Chondrocyte (in vitro differentiated cells): ENCODE measurements at regions not wholly inside any gene's neighbourhood (a gene's known extent, or its start where the extent isn't known, plus 50 kb on each side); places are given as distances from the start of the nearest gene placed in this dataset.

Experiments used
- DNase-seq: peaks from one replicate; pipeline ENCODE4 v3.0.0; 2021; ENCODE audit warnings: mixed read lengths, low spot score
- H3K27ac Mint-ChIP-seq: one replicate; pipeline ENCODE4 v1.8.0; 2021; ENCODE audit warnings: mild to moderate bottlenecking, moderate library complexity, mixed read lengths; ENCODE audit not compliant: unreplicated experiment
- H3K27me3 Mint-ChIP-seq: 2 replicates; pipeline ENCODE4 v1.8.0; 2021; ENCODE audit warnings: low read depth, mixed read lengths
- H3K36me3 Mint-ChIP-seq: 2 replicates; pipeline ENCODE4 v1.8.0; 2021; ENCODE audit warnings: low read depth, mixed read lengths
- H3K4me1 Mint-ChIP-seq: 2 replicates; pipeline ENCODE4 v1.8.0; 2021; ENCODE audit warnings: low read depth, mild to moderate bottlenecking, mixed read lengths
- H3K4me3 Mint-ChIP-seq: one replicate; pipeline ENCODE4 v1.8.0; 2021; ENCODE audit warnings: mild to moderate bottlenecking, moderate library complexity, mixed read lengths; ENCODE audit not compliant: unreplicated experiment
- H3K9me3 Mint-ChIP-seq: 2 replicates; pipeline ENCODE4 v1.8.0; 2021; ENCODE audit warnings: low read depth, mixed read lengths
- TF ChIP-seq, protein P1 (sequence below): fragments of 200-600 bp; sonication (generic); IDR thresholded peaks from 2 replicates; pipeline ENCODE4 v1.5.0; 2021; ENCODE audit warnings: antibody characterized with exemption, mild to moderate bottlenecking, moderate library complexity

DNA sequence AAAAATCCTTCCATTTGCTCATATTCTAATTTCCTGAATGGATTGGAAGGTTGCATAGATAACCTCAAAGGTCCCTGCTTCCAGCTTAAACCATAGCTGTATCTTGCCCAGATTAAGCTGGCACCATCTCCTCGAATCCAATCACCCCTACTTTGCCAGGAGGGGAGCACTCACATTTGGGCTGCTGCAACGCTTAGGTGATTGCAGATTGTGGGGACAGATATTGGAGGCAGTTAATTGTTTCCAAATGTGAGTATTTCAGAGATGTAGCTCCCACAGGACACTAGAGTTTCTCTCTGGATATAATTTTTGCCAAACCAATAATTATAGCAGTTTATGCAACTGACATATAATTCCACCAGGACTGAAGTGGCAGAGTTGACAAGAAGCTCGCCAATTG is 53.5 kb upstream of the ACSL1 start:
- H3K4me1 Mint-ChIP-seq: no peaks in the 10 kb centered on the region
- H3K4me3 Mint-ChIP-seq: no peak overlapping the region
- no peaks in the 10 kb centered on the region for H3K36me3 Mint-ChIP-seq
- peaks cover 3% of the 10 kb centered on the region for H3K27me3 Mint-ChIP-seq
- H3K9me3 Mint-ChIP-seq: no peaks in the 10 kb centered on the region
- no peak for DNase-seq
- TF ChIP-seq, protein P1, sequence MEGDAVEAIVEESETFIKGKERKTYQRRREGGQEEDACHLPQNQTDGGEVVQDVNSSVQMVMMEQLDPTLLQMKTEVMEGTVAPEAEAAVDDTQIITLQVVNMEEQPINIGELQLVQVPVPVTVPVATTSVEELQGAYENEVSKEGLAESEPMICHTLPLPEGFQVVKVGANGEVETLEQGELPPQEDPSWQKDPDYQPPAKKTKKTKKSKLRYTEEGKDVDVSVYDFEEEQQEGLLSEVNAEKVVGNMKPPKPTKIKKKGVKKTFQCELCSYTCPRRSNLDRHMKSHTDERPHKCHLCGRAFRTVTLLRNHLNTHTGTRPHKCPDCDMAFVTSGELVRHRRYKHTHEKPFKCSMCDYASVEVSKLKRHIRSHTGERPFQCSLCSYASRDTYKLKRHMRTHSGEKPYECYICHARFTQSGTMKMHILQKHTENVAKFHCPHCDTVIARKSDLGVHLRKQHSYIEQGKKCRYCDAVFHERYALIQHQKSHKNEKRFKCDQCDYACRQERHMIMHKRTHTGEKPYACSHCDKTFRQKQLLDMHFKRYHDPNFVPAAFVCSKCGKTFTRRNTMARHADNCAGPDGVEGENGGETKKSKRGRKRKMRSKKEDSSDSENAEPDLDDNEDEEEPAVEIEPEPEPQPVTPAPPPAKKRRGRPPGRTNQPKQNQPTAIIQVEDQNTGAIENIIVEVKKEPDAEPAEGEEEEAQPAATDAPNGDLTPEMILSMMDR: no peak
- no peak overlapping the region for H3K27ac Mint-ChIP-seq

DNA sequence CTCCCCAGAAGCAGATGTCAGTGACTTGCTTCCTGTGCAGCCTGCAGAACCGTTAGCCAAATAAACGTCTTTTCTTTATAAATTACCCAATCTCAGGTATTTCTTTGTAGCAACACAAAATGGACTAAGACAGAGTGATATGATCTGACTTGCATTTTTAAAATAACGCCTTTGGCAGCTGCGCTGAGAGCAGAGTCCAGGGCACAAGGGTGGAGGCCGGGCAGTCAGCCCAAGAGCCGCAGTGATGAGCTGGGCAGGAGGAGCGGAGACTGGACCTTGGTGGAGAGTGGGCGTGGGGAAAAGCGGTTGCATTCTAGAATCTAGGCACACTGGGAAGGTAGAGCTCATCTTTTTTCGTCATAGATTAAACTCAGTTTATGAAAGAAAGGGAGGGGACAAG is 56.5 kb upstream of the ACSL1 start:
- Mint-ChIP-seq H3K27me3 (no peaks in the 10 kb centered on the region), H3K4me1 (no peaks in the 10 kb centered on the region)
- TF ChIP-seq, protein P1: no peak

GRCh38 chr4:184883024-184883423 is 57.3 kb upstream of the ACSL1 start:
- Mint-ChIP-seq H3K27ac (no peak overlapping the region), H3K4me3 (no peak overlapping the region), H3K36me3 (no peaks in the 10 kb centered on the region), H3K9me3 (no peaks in the 10 kb centered on the region), H3K4me1 (no peaks in the 10 kb centered on the region), H3K27me3 (no peaks in the 10 kb centered on the region)
- TF ChIP-seq, protein P1: no peak
- no peak for DNase-seq

More for the DNA sequence above, 56.5 kb upstream of the ACSL1 start:
- no peaks in the 10 kb centered on the region for H3K9me3 Mint-ChIP-seq
- no peak for DNase-seq
- no peak overlapping the region for H3K27ac Mint-ChIP-seq
- no peak overlapping the region for H3K4me3 Mint-ChIP-seq
- no peaks in the 10 kb centered on the region for H3K36me3 Mint-ChIP-seq

DNA sequence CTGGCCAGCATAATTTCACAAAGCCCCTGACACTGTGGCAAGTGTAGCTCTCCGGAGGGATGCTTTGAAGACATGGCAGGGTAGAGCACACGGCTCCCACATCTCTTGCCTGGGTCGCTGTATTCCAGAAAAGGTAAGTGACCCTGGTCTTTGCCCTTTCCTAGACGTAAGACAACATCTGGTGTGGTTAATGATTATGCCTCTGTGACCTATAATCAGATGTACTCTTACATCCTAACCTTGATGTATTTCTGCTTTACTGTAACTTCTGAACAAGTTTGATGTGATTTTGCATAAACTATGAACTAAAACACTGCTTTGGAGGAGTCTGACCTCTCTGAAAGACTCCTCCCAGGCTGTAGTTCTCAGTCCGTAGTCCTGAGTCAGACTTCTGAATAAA is 59.1 kb upstream of the ACSL1 start:
- no peak overlapping the region for H3K4me3 Mint-ChIP-seq
- H3K9me3 Mint-ChIP-seq: no peaks in the 10 kb centered on the region
- DNase-seq: no peak
- H3K27me3 Mint-ChIP-seq: no peaks in the 10 kb centered on the region
- H3K4me1 Mint-ChIP-seq: peaks cover 2% of the 10 kb centered on the region
- H3K27ac Mint-ChIP-seq: no peak overlapping the region
- TF ChIP-seq, protein P1: no peak
- H3K36me3 Mint-ChIP-seq: no peaks in the 10 kb centered on the region

GRCh38 chr4:184885602-184886001 is 59.8 kb upstream of the ACSL1 start:
- DNase-seq: no peak
- Mint-ChIP-seq H3K9me3 (no peaks in the 10 kb centered on the region), H3K4me1 (peaks cover 3% of the 10 kb centered on the region), H3K4me3 (no peak overlapping the region), H3K36me3 (no peaks in the 10 kb centered on the region), H3K27me3 (no peaks in the 10 kb centered on the region), H3K27ac (no peak overlapping the region)
- TF ChIP-seq, protein P1: no peak
